Muscle of arm (tissue), 1 donor: ENCODE measurements at regions not wholly inside any gene's neighbourhood (a gene's known extent, or its start where the extent isn't known, plus 50 kb on each side); places are given as distances from the start of the nearest gene placed in this dataset.

Experiments used
- DNase-seq: peaks from one replicate; pipeline ENCODE4 v3.0.0-alpha.2; 2013

DNA sequence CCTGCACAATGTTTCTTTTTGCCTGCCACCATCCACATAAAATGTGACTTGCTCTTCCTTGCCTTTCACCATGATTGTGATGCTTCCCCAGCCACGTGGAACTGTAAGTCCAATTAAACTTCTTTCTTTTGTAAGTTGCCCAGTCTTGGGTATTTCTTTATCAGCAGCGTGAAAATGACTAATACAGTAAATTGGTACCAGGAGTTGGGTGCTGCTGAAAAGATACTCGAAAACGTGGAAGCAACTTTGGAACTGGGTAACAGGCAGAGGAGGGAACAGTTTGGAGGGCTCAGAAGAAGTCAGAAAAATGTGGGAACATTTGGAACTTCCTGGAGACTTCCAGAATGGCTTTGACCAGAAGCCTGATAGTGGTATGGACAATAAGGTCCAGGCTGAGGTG lies 425.3 kb downstream of the GPATCH2 start:
- no peak for DNase-seq

GRCh38 chr1:217196616-217197015 lies 434.3 kb downstream of the GPATCH2 start:
- peak; percentile 5 for DNase-seq

GRCh38 chr1:217193151-217193550 lies 437.7 kb downstream of the GPATCH2 start:
- no peak for DNase-seq

GRCh38 chr1:217191441-217191840 lies 439.4 kb downstream of the GPATCH2 start:
- DNase-seq, result no peak

DNA sequence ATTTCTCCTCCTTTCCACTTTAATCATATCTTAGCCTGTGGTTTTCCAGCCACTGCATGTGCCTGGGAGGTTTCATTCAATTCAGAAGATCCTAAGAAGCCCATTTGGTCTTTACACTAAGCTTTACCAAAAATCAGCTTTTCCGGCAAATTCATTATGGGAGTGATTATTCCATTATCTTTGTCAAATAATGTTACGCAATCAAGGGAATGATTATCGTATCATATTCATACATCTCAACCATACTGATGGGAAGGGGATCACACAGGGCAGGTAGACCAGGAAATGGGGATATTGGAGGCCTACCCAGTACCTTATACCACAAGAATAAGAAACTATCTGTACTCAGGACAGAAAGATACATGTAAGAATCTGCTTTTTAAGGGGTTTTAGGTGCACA lies 440.5 kb downstream of the GPATCH2 start:
- DNase-seq, result no peak

- no peak for DNase-seq
Observed at GRCh38 chr1:217189362-217189761, 441.5 kb downstream of the GPATCH2 start.

DNA sequence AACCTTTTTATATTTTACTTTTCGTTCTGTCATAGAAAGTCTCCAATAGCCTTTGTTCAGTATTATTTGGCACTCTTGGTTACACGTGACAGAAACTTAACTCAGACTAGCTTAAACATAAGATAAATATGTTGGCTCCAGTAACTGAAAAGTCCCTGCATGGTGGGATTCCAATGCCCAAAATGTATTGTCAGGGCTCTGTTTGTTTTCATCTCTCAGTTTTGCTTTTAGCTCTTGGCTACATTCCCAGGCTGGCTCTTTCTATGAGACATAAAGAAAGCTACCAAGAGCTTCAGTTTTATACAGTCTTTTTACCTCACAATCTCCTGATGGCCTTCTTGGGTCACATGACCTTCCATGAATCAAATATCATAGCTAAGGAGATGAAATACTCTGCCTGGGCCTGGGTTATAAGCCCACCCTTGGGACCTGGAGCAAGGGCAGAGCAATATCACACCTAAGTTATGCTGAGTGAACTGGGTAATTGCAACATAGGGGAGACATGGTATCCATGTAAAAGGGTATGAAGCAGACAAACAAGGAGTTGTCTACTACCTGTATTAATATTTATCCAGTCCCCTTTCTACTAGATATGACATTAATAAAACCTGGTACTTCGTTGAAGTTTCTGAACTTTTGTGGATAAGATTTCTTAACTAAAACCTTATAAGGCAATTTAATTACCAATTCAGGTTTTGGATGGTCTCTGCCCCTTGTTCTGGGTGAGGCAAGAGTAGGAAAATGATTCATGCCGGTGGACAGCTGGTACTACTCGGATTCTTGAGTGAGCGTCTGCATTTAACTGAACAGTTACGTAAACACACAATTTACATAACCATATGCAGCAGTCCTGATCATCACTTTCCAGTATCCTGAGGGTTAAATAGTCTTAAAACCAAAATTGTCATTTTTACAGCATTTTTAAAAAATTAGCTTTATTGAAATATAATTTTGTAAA lies 442.3 kb downstream of the GPATCH2 start:
- DNase-seq, result no peak

- no peak for DNase-seq
Observed at GRCh38 chr1:217186664-217187063, 444.2 kb downstream of the GPATCH2 start.

- no peak for DNase-seq
Observed at GRCh38 chr1:217184854-217185253, 446.0 kb downstream of the GPATCH2 start.

GRCh38 chr1:217182992-217183391 lies 447.9 kb downstream of the GPATCH2 start:
- no peak for DNase-seq

DNA sequence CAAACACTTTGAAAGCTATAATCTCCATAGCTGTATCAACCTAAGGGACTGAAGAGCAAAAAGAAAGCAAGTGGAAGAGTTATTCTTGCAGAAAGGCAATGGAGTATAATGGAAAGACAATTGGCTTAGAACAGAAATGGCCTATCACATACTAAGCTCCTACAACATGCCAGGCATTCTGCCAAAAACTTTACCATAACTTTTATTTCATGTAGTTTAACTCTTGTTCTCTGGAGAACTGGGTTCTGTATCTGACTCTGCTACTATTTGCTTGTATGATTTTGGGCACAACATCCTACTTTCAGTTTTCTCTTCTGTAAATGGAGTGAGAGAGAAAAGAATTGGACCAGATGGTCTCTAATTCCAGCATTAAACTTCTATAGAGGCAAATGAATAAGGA lies 449.1 kb downstream of the GPATCH2 start:
- DNase-seq, result no peak

GRCh38 chr1:217181176-217181746 lies 449.6 kb downstream of the GPATCH2 start:
- DNase-seq, result no peak

- DNase-seq, result no peak
Observed at GRCh38 chr1:217180443-217180842, 450.4 kb downstream of the GPATCH2 start.

DNA sequence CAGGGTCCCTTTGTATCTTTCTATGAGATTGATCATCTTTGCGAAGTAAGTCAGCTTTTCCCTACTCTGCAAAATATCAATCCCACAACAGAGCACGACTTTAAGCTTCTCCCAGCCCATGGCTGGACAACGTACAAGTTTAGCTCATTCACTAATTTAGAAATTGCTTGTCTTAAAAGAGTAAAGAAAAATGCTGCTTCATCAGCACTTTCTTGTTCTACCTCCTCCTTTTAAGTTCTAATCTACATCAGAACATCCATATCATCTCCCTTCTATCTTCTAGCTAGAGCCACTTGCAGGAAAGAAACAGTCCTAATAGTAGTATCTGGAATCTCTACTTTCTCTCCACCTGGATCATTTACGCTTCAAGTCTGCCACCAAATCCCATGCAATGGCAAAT lies 441.2 kb upstream of the ESRRG start:
- no peak for DNase-seq

DNA sequence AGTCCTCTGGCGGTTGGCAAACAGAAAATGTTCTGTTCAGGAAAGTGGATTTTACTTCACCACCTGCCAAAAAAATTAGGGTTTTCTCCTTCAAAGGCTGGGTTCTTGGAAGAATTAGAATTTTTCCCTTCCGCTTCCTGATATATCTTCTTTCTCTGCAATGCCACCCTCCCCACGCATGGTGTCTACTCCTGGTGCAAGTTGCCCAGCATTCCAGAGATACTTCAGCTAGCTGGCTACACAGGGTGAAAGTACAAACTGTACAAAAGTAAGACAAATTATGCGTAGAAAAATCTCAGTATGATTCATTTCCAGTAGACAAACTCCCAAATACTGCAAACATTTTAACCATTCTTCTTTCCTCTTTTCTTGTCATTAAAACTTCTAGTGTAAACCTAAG lies 430.1 kb upstream of the ESRRG start:
- no peak for DNase-seq

DNA sequence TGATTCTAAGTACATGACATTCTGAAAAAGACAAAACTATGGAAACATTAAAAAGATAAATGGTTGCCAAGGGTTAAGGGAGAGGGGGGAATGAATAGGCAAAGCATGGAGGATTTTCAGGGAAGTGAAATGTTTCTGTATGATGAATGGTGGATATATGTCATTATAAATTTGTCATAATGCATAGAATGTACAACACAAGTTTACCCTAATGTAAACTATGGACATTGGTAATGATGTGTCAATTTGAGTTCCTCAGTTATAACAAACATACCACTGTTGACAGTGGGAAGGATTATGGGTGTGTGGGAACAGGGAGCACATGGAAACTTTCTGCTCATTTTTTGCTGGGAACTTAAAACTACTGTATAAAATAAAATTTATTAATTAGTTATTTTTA lies 427.1 kb upstream of the ESRRG start:
- no peak for DNase-seq

- no peak for DNase-seq
Observed at GRCh38 chr1:217149791-217150190, 426.6 kb upstream of the ESRRG start.

GRCh38 chr1:217141711-217142110 lies 418.5 kb upstream of the ESRRG start:
- no peak for DNase-seq

DNA sequence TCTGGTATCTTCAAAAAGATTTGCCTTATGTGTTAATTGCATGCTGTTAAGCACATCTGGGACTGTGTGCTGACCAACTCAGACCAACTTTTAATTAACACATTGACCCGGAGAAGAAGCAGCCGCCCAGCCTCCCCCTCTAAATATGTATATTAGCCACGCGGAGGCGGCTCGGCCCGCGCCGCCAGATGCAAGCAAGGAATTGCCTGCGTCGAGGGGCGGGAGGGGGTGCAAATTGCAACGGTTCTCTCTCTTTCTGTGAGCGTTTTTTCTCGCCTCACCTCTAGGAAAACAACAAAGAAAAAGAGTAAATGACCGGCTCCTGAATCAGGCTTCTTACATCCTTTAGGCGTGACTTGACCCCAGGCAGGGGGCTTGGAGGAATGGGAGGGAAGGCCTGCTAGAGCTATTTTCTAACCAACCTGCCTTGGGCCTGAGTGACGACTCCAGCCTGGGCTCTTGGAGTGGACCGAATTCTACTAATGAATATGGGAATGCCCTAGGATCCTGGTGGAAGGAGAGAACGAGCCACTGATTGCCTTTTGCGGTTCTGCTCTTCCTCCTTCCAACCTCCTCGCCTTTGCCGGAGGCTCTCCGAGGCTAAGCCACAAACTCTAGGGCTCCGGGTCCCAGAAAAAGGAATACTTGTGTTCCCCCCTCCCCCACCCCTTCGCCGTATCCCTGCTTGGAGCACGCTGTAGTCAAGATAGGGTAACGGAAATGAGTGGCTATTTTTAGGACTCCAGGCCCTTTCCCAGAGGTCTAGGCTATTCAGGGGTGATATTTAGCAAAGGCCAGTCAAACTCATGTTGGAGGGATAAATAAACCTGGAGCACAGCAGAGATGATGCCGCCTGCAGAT lies 417.0 kb upstream of the ESRRG start:
- no peak for DNase-seq

GRCh38 chr1:217139513-217139912 lies 416.3 kb upstream of the ESRRG start:
- DNase-seq, result no peak

DNA sequence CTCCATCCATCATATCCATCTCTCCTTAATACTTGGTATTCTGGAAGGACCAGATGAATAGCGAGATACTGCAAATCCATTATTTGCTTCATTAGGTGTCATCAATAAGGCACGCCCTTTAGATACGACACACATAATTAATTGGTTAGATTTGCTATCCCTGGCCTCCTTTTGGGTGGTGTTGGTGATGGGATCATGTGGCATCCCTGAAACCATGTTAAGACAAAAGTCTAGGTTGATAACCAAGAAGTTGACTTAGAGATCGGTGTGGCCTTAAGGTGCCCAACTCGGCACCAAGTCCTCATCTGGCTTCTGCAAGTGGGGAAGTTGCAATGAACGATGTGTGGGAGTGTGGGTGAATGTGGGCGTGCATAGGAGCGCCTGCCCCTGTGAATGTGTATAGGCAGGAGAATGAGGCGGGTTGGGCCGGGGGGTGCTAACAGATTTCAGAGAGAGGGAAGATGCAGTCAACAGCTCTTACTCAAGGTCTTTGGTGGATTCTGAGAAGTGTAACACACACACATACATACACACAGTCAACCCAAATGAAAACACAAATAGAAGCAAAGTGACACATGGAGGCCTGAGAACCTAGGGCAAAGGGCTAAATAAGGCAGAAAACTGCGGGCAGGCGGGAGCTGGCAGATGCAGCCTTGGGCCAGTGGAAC lies 415.7 kb upstream of the ESRRG start:
- no peak for DNase-seq

DNA sequence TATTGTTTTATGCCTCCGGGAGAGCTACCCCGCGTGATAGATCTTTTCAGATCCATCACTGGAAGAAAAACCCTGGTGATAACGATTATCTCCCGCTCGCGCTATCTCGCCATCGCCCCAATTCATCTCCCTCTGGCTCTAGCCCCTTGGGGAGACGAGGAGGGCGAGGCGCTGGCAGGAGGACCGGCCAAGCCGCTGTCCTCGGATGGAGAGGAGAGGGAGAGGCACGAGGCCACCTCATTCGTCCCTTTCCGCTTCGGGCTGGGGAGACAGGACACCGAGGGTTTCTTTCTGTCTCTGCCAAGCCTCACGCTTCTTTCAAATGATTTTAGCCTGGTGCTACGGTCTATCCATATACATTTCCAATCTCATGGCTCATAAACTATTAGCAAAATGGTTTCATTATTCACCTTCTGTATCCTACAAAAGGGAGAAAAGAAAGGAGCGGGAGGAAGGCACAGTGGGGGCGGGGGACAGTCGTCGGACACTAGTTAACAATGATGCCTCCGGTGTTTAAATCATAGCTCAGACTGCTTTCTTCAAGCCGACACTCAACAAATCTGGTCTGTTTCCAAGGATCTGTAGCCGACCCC lies 415.0 kb upstream of the ESRRG start:
- no peak for DNase-seq
